Esophagus squamous epithelium (tissue), 5 donors: ENCODE measurements at regions not wholly inside any gene's neighbourhood (a gene's known extent, or its start where the extent isn't known, plus 50 kb on each side); places are given as distances from the start of the nearest gene placed in this dataset.
A peak's percentile ranks its signal among the peaks of the same experiment; 100 is the strongest.

ENCODE experiments used
- DNase-seq: peaks from one replicate; lab custom pipeline; 2025; lab: John Stamatoyannopoulos, UW
- H3K27ac ChIP-seq, 4 donors: fragments of 200-600 bp; sonication (generic); one replicate each; pipeline ENCODE4 v1.5.1; 2016 to 2019; ENCODE audit warnings: mild to moderate bottlenecking in 1 of 4
- H3K27me3 ChIP-seq, 4 donors: fragments of 200-600 bp; sonication (generic); 1 replicate in 3 of 4; 2 replicates in 1 of 4; pipeline versions ENCODE4 v1.5.1 to v1.6.0; 2017 to 2021; ENCODE audit warnings: antibody characterized with exemption in 1 of 4
- H3K36me3 ChIP-seq, 3 donors: fragments of 200-600 bp; sonication (generic); one replicate each; pipeline ENCODE4 v1.5.1; 2016 to 2019
- H3K4me1 ChIP-seq, 3 donors: fragments of 200-600 bp; sonication (generic); one replicate each; pipeline ENCODE4 v1.5.1; 2017 to 2019
- H3K4me3 ChIP-seq, 4 donors: fragments of 200-600 bp; sonication (generic); 1 replicate in 3 of 4; 2 replicates in 1 of 4; pipeline ENCODE4 v1.5.1; 2016 to 2019; ENCODE audit warnings: mild to moderate bottlenecking in 2 of 4, moderate library complexity in 1 of 4
- H3K9me3 ChIP-seq, 3 donors: fragments of 200-600 bp; sonication (generic); one replicate each; pipeline ENCODE4 v1.5.1; 2016 to 2019
- POLR2A ChIP-seq, 4 donors: fragments of 450-650 bp; IDR thresholded peaks; one replicate each; pipeline ENCODE4 v1.6.1; 2017; ENCODE audit warnings: antibody characterized with exemption in 4 of 4, mild to moderate bottlenecking in 4 of 4, moderate library complexity in 3 of 4
- WGBS, 2 donors: methylation state at CpG; one replicate each; pipeline ENCODE4 v1.1.5; 2018; 5-methylcytosine and 5-hydroxymethylcytosine counted together
- intact Hi-C: fragments of 100-400 bp; cut with DNase I; formaldehyde crosslinking; loops from one replicate; pipeline ENCODE4 v1.15.0; 2022
- TF ChIP-seq, protein P1 (sequence below), 6 experiments: fragments of 450-650 bp in 4 of 6; fragments of 200-600 bp in 2 of 6; sonication (generic) in 2 of 6; IDR thresholded peaks; one replicate each; pipeline ENCODE4 v1.5.1; 2016 to 2019; ENCODE audit warnings: antibody characterized with exemption in 6 of 6, mild to moderate bottlenecking in 4 of 6, moderate library complexity in 4 of 6
- donor health status: DM: yes; HTN: yes; CAD: no.

DNA sequence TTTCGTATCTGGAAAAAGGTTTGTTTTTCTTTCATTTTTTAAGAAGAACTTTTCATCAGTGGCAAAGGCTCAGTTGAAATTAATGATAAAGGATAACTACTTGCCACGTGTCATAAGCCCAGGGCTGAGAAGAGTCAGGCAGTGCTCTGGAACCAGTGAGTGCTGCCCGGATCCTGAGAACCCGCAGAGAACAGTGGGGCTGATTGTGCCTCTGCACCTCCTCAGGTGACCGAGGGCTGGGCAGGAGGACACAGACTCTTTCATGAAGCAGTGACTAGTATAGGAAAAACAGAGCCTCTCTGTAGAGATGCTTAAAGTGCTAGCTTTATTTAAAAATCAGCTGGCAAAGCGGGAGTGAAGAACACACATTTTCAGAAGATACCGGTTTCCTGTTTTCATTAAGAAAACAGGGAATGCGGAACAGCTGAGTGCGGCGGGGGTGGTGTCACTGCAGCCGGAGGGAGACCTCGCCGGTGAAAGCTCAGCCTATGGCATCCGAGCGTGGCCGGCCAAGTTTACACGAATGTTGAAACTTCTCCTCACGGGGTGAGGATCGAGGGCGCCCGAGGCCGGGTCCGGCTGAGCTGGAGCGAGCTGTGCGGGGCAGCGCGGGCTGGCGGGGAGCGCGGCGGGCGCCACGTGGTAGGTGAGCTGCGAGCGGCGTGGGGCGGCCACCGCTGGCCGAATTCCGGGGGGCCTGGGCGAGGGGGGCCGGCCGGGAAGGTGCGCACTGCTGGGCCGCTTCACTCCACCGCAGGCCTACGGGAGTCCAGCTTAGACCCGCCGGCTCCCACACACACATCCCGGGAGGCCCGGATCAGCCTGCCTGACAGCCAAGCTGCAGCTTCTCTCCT, 134.7 kb upstream of the DMRT1 start:
- peaks cover 20 to 86% (median 32%) of the 10 kb centered on the region in 3 donors for H3K4me1 ChIP-seq
- no peaks in the 10 kb centered on the region for H3K27me3 ChIP-seq
- intact Hi-C loops = loop anchor here (10.0 kb wide), 1 partner anchor 48 kb away; no protein-coding TSS in a partner anchor
- DNase-seq = no peak
- TF ChIP-seq POLR2A (IDR thresholded peaks at IDR 0.05) = peak in 2 of 4 donors; percentile 17 to 21
- TF ChIP-seq, protein P1, sequence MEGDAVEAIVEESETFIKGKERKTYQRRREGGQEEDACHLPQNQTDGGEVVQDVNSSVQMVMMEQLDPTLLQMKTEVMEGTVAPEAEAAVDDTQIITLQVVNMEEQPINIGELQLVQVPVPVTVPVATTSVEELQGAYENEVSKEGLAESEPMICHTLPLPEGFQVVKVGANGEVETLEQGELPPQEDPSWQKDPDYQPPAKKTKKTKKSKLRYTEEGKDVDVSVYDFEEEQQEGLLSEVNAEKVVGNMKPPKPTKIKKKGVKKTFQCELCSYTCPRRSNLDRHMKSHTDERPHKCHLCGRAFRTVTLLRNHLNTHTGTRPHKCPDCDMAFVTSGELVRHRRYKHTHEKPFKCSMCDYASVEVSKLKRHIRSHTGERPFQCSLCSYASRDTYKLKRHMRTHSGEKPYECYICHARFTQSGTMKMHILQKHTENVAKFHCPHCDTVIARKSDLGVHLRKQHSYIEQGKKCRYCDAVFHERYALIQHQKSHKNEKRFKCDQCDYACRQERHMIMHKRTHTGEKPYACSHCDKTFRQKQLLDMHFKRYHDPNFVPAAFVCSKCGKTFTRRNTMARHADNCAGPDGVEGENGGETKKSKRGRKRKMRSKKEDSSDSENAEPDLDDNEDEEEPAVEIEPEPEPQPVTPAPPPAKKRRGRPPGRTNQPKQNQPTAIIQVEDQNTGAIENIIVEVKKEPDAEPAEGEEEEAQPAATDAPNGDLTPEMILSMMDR (IDR thresholded peaks at IDR 0.05) = no peak
- H3K36me3 ChIP-seq = peaks cover 8 to 32% (median 12%) of the 10 kb centered on the region in 3 donors
- H3K4me3 ChIP-seq = peak overlapping the region; percentile 33 to 85 (median 56)
- peak overlapping the region; percentile 81 to 94 (median 88) for H3K27ac ChIP-seq
- WGBS, 2 donors = 1% methylated on average over 15 to 33 of the region's 51 CpGs
- no peaks in the 10 kb centered on the region for H3K9me3 ChIP-seq

DNA sequence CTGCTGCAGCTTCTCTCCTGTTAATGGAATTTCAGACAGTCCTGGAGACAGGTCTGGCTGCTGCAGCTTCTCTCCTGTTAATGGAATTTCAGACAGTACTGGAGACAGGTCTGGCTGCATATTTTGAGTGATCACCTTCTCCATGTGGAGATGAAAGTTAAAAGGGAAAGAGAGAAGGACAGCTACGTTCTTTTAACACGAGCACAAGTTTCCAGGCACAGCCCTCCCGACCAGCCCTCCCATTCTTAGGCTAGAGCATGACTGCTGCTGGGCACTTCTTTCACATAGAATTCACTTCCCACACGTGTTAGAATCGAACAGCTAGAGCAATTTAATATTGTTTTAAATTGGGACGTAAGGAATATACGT, 133.3 kb upstream of the DMRT1 start:
- H3K9me3 ChIP-seq = no peaks in the 10 kb centered on the region
- peaks cover 17 to 91% (median 32%) of the 10 kb centered on the region in 3 donors for H3K4me1 ChIP-seq
- intact Hi-C loops = loop anchor here (10.0 kb wide), 1 partner anchor 47 kb away; no protein-coding TSS in a partner anchor
- peaks cover 17 to 33% (median 19%) of the 10 kb centered on the region in 3 donors for H3K36me3 ChIP-seq
- DNase-seq = no peak
- H3K4me3 ChIP-seq = peak overlapping the region in 3 of 4 donors; percentile 31 to 65 (median 34)
- 9 to 29% methylated on average over 7 of the region's 7 CpGs for WGBS, 2 donors
- no peak for TF ChIP-seq POLR2A (IDR thresholded peaks at IDR 0.05)
- TF ChIP-seq, protein P1 (IDR thresholded peaks at IDR 0.05) = no peak
- H3K27ac ChIP-seq = peak overlapping the region; percentile 46 to 77 (median 64)
- H3K27me3 ChIP-seq = no peaks in the 10 kb centered on the region

DNA sequence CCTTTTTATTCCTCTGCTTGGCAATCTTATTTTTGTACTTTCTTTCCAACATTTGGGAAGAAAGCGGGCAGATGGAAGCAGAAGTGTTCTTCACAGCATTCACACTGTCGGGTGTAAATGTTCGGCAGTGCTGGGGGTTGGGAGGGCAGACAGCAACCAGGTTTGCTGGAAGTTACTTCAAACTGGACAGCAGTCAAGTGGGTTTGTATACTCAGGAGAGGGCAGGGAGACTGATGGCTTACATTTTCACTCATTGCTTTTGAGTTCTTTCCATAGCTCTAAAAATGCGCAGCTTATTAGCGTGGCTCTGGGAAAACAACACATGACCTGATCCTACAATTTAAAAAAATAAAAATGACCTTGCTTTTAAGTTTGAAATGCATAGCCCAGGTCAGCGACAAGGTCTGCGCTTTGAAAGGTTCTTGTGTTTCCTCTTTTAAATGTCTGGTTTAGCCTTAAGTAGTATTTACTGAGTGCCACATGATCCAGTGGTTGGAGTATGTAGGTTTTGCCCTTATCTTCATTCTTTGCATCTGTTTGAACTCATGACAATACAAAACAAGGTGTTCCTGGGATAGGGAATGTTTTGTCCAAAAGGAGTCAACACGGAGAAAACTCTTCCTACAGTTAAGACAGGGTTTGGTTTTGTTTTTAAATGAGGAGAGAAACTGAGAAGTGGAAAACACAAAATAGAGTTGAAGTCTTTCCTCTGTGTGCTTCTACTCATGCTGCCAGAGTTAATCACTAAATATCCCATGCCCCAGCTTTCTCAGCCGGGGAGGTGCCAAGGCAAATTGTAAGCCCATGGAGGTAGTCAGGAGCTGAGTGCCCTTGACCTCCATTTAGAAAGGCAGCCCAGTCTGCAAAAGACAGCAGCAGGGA, 132.7 kb upstream of the DMRT1 start:
- H3K27me3 ChIP-seq = no peaks in the 10 kb centered on the region
- no peaks in the 10 kb centered on the region for H3K9me3 ChIP-seq
- H3K4me3 ChIP-seq = peak overlapping the region in 3 of 4 donors; percentile 31 to 65 (median 34)
- TF ChIP-seq, protein P1 (IDR thresholded peaks at IDR 0.05) = no peak
- intact Hi-C loops = loop anchor here (10.0 kb wide), 1 partner anchor 46 kb away; no protein-coding TSS in a partner anchor
- WGBS, 2 donors = 42 to 56% methylated on average over 9 of the region's 9 CpGs
- H3K36me3 ChIP-seq = peaks cover 17 to 39% (median 22%) of the 10 kb centered on the region in 3 donors
- peaks cover 17 to 91% (median 37%) of the 10 kb centered on the region in 3 donors for H3K4me1 ChIP-seq
- DNase-seq = no peak
- H3K27ac ChIP-seq = peak overlapping the region; percentile 46 to 77 (median 64)

DNA sequence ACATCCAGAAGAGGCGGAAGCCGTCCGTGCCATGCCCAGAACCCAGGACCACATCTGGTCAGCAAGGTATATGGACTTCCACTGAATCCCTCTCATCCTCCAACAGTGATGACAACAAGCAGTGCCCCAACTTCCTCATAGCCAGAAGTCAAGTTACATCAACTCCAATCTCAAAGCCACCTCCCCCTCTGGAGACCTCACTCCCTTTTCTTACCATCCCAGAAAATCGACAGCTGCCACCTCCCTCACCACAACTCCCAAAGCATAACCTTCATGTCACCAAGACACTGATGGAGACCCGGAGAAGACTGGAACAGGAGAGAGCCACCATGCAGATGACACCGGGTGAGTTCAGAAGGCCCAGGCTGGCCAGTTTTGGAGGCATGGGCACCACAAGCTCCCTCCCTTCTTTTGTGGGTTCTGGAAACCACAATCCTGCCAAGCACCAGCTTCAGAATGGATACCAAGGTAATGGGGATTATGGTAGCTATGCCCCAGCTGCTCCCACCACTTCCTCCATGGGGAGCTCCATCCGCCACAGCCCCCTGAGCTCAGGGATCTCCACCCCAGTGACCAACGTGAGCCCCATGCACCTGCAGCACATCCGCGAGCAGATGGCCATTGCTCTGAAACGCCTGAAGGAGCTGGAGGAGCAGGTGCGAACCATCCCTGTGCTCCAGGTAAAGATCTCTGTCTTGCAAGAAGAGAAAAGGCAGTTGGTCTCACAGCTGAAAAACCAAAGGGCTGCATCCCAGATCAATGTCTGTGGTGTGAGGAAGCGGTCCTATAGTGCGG, 130.3 kb upstream of the DMRT1 start:
- DNase-seq = no peak
- peaks cover 20 to 94% (median 45%) of the 10 kb centered on the region in 3 donors for H3K4me1 ChIP-seq
- 88 to 95% methylated on average over 7 of the region's 14 CpGs for WGBS, 2 donors
- TF ChIP-seq, protein P1 (IDR thresholded peaks at IDR 0.05) = no peak
- TF ChIP-seq POLR2A (IDR thresholded peaks at IDR 0.05) = no peak
- no peaks in the 10 kb centered on the region for H3K27me3 ChIP-seq
- H3K36me3 ChIP-seq = peaks cover 17 to 47% (median 22%) of the 10 kb centered on the region in 3 donors
- H3K4me3 ChIP-seq = no peak overlapping the region
- H3K27ac ChIP-seq = no peak overlapping the region
- H3K9me3 ChIP-seq = no peaks in the 10 kb centered on the region
- intact Hi-C loops = no loop called here
